Stimulated activated CD8-positive, alpha-beta memory T cell treated with anti-CD3 and anti-CD28 coated beads, Interleukin-4, amount 100 ng/mL, for 4 hours (primary cell): ENCODE measurements at regions not wholly inside any gene's neighbourhood (a gene's known extent, or its start where the extent isn't known, plus 50 kb on each side); places are given as distances from the start of the nearest gene placed in this dataset.
"Not testable (repeated sequence)": the region's sequence is repeated elsewhere in the genome, so short reads cannot be mapped to it uniquely, and the experiment has no call there.

Experiments used
- DNase-seq, 2 donors: peaks; one replicate each; pipeline ENCODE4 v3.0.0-alpha.2; 2020; ENCODE audit warnings: low read depth in 2 of 2, low spot score in 1 of 2

- DNase-seq, result not testable (repeated sequence)
Observed at GRCh38 chr10:77740396-77740795, 102.8 kb upstream of the KCNMA1 start.

- no peak for DNase-seq
Observed at GRCh38 chr10:77738496-77739158, 101.0 kb upstream of the KCNMA1 start.

GRCh38 chr10:77737608-77738007 is 100.0 kb upstream of the KCNMA1 start:
- no peak for DNase-seq

GRCh38 chr10:77735136-77735535 is 97.5 kb upstream of the KCNMA1 start:
- not testable (repeated sequence) for DNase-seq

GRCh38 chr10:77732213-77733003 is 94.8 kb upstream of the KCNMA1 start:
- DNase-seq, result no peak

GRCh38 chr10:77727481-77727880 is 89.9 kb upstream of the KCNMA1 start:
- DNase-seq, result no peak

GRCh38 chr10:77726732-77727131 is 89.1 kb upstream of the KCNMA1 start:
- DNase-seq, result no peak

GRCh38 chr10:77726301-77726700 is 88.7 kb upstream of the KCNMA1 start:
- no peak for DNase-seq

- no peak for DNase-seq
Observed at GRCh38 chr10:77724820-77725219, 87.2 kb upstream of the KCNMA1 start.

GRCh38 chr10:77723376-77723775 is 85.8 kb upstream of the KCNMA1 start:
- no peak for DNase-seq

GRCh38 chr10:77722956-77723355 is 85.3 kb upstream of the KCNMA1 start:
- not testable (repeated sequence) for DNase-seq

GRCh38 chr10:77721815-77722214 is 84.2 kb upstream of the KCNMA1 start:
- DNase-seq, result no peak

- DNase-seq, result no peak
Observed at GRCh38 chr10:77718957-77719356, 81.3 kb upstream of the KCNMA1 start.

GRCh38 chr10:77718312-77718711 is 80.7 kb upstream of the KCNMA1 start:
- DNase-seq, result not testable (repeated sequence)

GRCh38 chr10:77717336-77717735 is 79.7 kb upstream of the KCNMA1 start:
- DNase-seq, result no peak

GRCh38 chr10:77716458-77717317 is 79.1 kb upstream of the KCNMA1 start:
- DNase-seq, result no peak

GRCh38 chr10:77715536-77715935 is 77.9 kb upstream of the KCNMA1 start:
- no peak for DNase-seq

GRCh38 chr10:77715088-77715487 is 77.5 kb upstream of the KCNMA1 start:
- DNase-seq, result no peak

GRCh38 chr10:77713521-77714280 is 76.1 kb upstream of the KCNMA1 start:
- DNase-seq, result no peak

GRCh38 chr10:77712207-77712606 is 74.6 kb upstream of the KCNMA1 start:
- DNase-seq, result no peak

- DNase-seq, result no peak
Observed at GRCh38 chr10:77711683-77712049, 74.1 kb upstream of the KCNMA1 start.
